ENCODE measurements at regions not wholly inside any gene's neighbourhood (a gene's known extent, or its start where the extent isn't known, plus 50 kb on each side); places are given as distances from the start of the nearest gene placed in this dataset.

- Histone ChIP-seq H3K27ac (ENCODE audit: low read depth in 2 of 2, low read length in 2 of 2) (no peak overlapping the region), H3K4me1 (ENCODE audit: control insufficient read depth in 2 of 3, insufficient read depth in 2 of 3, low read depth in 1 of 3, low read length in 3 of 3) (no peaks in the 10 kb centered on the region), H3K9me3 (ENCODE audit: control insufficient read depth in 2 of 3, insufficient read depth in 1 of 3, low read length in 3 of 3) (no peaks in the 10 kb centered on the region), H3K36me3 (ENCODE audit: control insufficient read depth in 2 of 3, insufficient read depth in 3 of 3, low read length in 3 of 3) (no peaks in the 10 kb centered on the region), H3K9ac (ENCODE audit: low read length in 3 of 3) (no peak overlapping the region), H3K27me3 (ENCODE audit: control insufficient read depth, insufficient read depth, low read length) (no peaks in the 10 kb centered on the region), H3K4me3 (ENCODE audit: low read length in 3 of 3) (no peak overlapping the region)
- DNase-seq (no peak), FAIRE-seq (no peak)
- intact Hi-C loops (cut with DNase I) = no loop called here
- TF ChIP-seq CTCF (IDR thresholded peaks at IDR 0.05; ENCODE audit: borderline replicate concordance, extremely low read depth, insufficient read depth) = no peak
Measured at GRCh38 chr9:38118862-38119438, 49.9 kb upstream of the SHB start.
